Ishikawa (cell line): ENCODE measurements at regions not wholly inside any gene's neighbourhood (a gene's known extent, or its start where the extent isn't known, plus 50 kb on each side); places are given as distances from the start of the nearest gene placed in this dataset.

Experiments used
- CEBPB ChIP-seq: IDR thresholded peaks from 2 replicates; pipeline ENCODE4 v1.6.1; 2012
- CREB1 ChIP-seq: IDR thresholded peaks from 2 replicates; pipeline ENCODE4 v1.6.1; 2012; ENCODE audit warnings: low read depth
- EGR1 ChIP-seq: IDR thresholded peaks from 2 replicates; pipeline ENCODE4 v1.6.1; 2012
- EP300 ChIP-seq: IDR thresholded peaks from 2 replicates; pipeline ENCODE4 v1.6.1; 2012; ENCODE audit warnings: borderline replicate concordance
- YY1 ChIP-seq: IDR thresholded peaks from 2 replicates; pipeline ENCODE4 v1.6.1; 2012; ENCODE audit warnings: low read depth
- TF ChIP-seq, protein P1 (sequence below): IDR thresholded peaks from 2 replicates; pipeline ENCODE4 v1.6.1; 2012
- TF ChIP-seq, protein P2 (sequence below): IDR thresholded peaks from 2 replicates; pipeline ENCODE4 v1.6.1; 2012; ENCODE audit warnings: low read depth, mild to moderate bottlenecking

DNA sequence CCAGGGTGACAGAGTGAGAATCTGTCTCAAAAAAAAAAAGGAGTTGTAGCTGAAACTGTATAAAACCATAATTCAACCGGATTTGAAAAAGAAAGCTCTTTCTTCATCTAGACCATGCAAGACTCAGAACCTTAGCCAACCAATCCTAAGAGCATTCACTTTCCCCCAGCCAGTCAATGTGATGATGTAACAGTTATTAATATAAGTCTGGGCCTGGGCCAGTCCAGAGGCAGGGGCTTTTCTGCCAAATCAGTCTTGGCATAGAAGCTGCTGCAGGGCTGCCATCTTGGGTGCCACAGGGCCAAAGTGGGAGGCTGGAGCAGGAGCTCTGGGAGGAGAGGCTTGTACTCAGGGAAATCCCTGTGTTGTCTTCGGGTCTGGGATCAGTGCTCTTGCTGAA lies 288.4 kb downstream of the CLIC5 start:
- TF ChIP-seq, protein P1, sequence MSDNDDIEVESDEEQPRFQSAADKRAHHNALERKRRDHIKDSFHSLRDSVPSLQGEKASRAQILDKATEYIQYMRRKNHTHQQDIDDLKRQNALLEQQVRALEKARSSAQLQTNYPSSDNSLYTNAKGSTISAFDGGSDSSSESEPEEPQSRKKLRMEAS, result no peak
- TF ChIP-seq EP300 (no peak), EGR1 (no peak), CEBPB (no peak), YY1 (no peak), CREB1 (no peak)
- TF ChIP-seq, protein P2, sequence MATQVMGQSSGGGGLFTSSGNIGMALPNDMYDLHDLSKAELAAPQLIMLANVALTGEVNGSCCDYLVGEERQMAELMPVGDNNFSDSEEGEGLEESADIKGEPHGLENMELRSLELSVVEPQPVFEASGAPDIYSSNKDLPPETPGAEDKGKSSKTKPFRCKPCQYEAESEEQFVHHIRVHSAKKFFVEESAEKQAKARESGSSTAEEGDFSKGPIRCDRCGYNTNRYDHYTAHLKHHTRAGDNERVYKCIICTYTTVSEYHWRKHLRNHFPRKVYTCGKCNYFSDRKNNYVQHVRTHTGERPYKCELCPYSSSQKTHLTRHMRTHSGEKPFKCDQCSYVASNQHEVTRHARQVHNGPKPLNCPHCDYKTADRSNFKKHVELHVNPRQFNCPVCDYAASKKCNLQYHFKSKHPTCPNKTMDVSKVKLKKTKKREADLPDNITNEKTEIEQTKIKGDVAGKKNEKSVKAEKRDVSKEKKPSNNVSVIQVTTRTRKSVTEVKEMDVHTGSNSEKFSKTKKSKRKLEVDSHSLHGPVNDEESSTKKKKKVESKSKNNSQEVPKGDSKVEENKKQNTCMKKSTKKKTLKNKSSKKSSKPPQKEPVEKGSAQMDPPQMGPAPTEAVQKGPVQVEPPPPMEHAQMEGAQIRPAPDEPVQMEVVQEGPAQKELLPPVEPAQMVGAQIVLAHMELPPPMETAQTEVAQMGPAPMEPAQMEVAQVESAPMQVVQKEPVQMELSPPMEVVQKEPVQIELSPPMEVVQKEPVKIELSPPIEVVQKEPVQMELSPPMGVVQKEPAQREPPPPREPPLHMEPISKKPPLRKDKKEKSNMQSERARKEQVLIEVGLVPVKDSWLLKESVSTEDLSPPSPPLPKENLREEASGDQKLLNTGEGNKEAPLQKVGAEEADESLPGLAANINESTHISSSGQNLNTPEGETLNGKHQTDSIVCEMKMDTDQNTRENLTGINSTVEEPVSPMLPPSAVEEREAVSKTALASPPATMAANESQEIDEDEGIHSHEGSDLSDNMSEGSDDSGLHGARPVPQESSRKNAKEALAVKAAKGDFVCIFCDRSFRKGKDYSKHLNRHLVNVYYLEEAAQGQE, result no peak
